Esophagus squamous epithelium (tissue), 4 donors: ENCODE measurements at regions not wholly inside any gene's neighbourhood (a gene's known extent, or its start where the extent isn't known, plus 50 kb on each side); places are given as distances from the start of the nearest gene placed in this dataset.

Experiments used
- CTCF ChIP-seq, 6 experiments: fragments of 450-650 bp in 4 of 6; fragments of 200-600 bp in 2 of 6; sonication (generic) in 2 of 6; IDR thresholded peaks; one replicate each; pipeline ENCODE4 v1.5.1; 2016 to 2019; ENCODE audit warnings: antibody characterized with exemption in 6 of 6, mild to moderate bottlenecking in 4 of 6, moderate library complexity in 4 of 6
- POLR2A ChIP-seq, 4 donors: fragments of 450-650 bp; IDR thresholded peaks; one replicate each; pipeline ENCODE4 v1.6.1; 2017; ENCODE audit warnings: antibody characterized with exemption in 4 of 4, mild to moderate bottlenecking in 4 of 4, moderate library complexity in 3 of 4

- no peak for TF ChIP-seq CTCF (IDR thresholded peaks at IDR 0.05)
- TF ChIP-seq POLR2A (IDR thresholded peaks at IDR 0.05): no peak
These were observed 111.5 kb upstream of the MEIS1 start for GRCh38 chr2:66323406-66323805.
